GM23248 (cell line): ENCODE measurements at regions not wholly inside any gene's neighbourhood (a gene's known extent, or its start where the extent isn't known, plus 50 kb on each side); places are given as distances from the start of the nearest gene placed in this dataset.

Source experiments
- DNase-seq: peaks from one replicate; pipeline ENCODE4 v3.0.0-alpha.2; 2015
- H2AFZ ChIP-seq: fragments of 200-600 bp; sonication (generic); 2 replicates; pipeline ENCODE4 v1.6.1; 2016; ENCODE audit warnings: antibody characterized with exemption
- H3F3A ChIP-seq: fragments of 200-600 bp; sonication (generic); 2 replicates; pipeline ENCODE4 v1.6.1; 2016; ENCODE audit warnings: mild to moderate bottlenecking, antibody characterized with exemption, mixed run types; ENCODE audit not compliant: insufficient read depth
- H3K27ac ChIP-seq: fragments of 200-600 bp; sonication (generic); 2 replicates; pipeline ENCODE4 v1.5.1; 2016; ENCODE audit warnings: mild to moderate bottlenecking
- H3K27me3 ChIP-seq: fragments of 200-600 bp; sonication (generic); replicated peaks from 2 replicates; pipeline ENCODE4 v1.6.1; 2016; ENCODE audit warnings: mild to moderate bottlenecking; ENCODE audit not compliant: insufficient read depth
- H3K36me3 ChIP-seq: fragments of 200-600 bp; sonication (generic); 2 replicates; pipeline ENCODE4 v1.6.1; 2016; ENCODE audit warnings: low read depth, mild to moderate bottlenecking
- H3K4me1 ChIP-seq: fragments of 200-600 bp; sonication (generic); 2 replicates; pipeline ENCODE4 v1.6.1; 2016; ENCODE audit warnings: mild to moderate bottlenecking; ENCODE audit not compliant: insufficient read depth
- H3K4me2 ChIP-seq: fragments of 200-600 bp; sonication (generic); one replicate; pipeline ENCODE4 v1.6.1; 2016; ENCODE audit warnings: mild to moderate bottlenecking; ENCODE audit not compliant: unreplicated experiment
- H3K4me3 ChIP-seq: fragments of 200-600 bp; sonication (generic); 2 replicates; pipeline ENCODE4 v1.5.1; 2016; ENCODE audit warnings: mild to moderate bottlenecking
- H3K79me2 ChIP-seq: fragments of 200-600 bp; sonication (generic); 2 replicates; pipeline ENCODE4 v1.6.1; 2016; ENCODE audit warnings: mild to moderate bottlenecking; ENCODE audit not compliant: insufficient read depth
- H3K9ac ChIP-seq: fragments of 200-600 bp; sonication (generic); 2 replicates; pipeline ENCODE4 v1.6.1; 2016; ENCODE audit warnings: mild to moderate bottlenecking
- H3K9me2 ChIP-seq: fragments of 200-600 bp; sonication (generic); 2 replicates; pipeline ENCODE4 v1.6.1; 2016; ENCODE audit warnings: mixed run types, mild to moderate bottlenecking, moderate library complexity; ENCODE audit not compliant: insufficient read depth
- H3K9me3 ChIP-seq: fragments of 200-600 bp; sonication (generic); one replicate; pipeline ENCODE4 v1.6.1; 2017; ENCODE audit warnings: low read depth
- H4K20me1 ChIP-seq: fragments of 200-600 bp; sonication (generic); 2 replicates; pipeline ENCODE4 v1.6.0; 2016; ENCODE audit not compliant: insufficient read depth
- EZH2 ChIP-seq: fragments of 200-600 bp; sonication (generic); IDR thresholded peaks from 2 replicates; pipeline ENCODE4 v1.6.1; 2018; ENCODE audit warnings: antibody characterized with exemption, mild to moderate bottlenecking; ENCODE audit not compliant: insufficient read depth, poor library complexity, severe bottlenecking
- EZH2phosphoT487 ChIP-seq: fragments of 200-600 bp; sonication (generic); IDR thresholded peaks from 2 replicates; pipeline ENCODE4 v1.6.1; 2018; ENCODE audit warnings: antibody characterized with exemption, moderate library complexity, mild to moderate bottlenecking, low read depth; ENCODE audit not compliant: insufficient read depth
- whole genome bisulfite sequencing, 2 experiments: methylation state at CpG; one replicate each; pipeline ENCODE4 v1.1.6; 2015 to 2017; ENCODE audit warnings: low lambda C conversion rate in 2 of 2, low coverage in 1 of 2; ENCODE audit errors: missing lambda C conversion rate in 2 of 2; 5-methylcytosine and 5-hydroxymethylcytosine counted together
- in situ Hi-C: fragments of 300-500 bp; cut with MboI; formaldehyde crosslinking; loops from 2 replicates; pipeline ENCODE4 v1.15.0; 2020

DNA sequence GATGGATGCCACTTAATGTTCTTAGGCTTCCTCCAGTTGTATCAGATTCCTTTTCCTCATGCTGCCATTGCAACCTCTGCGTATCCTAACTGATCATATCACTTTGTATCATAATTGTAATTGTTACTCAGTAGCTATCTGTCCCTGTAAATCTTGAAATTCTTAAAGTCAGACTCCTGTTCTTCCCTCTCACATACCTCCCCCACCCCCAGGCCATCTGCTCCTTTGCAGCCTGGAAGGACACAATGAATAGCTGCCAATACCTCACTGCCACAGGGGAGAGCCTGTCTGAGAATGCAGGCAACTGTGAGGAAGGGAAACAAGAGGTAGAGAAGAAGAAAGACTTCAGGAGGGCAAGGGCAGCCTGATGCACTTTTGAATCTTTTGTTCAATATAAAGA, 228.5 kb downstream of the ENC1 start:
- no peaks in the 10 kb centered on the region for H3K9me3 ChIP-seq
- no peak overlapping the region for H3K9ac ChIP-seq
- in situ Hi-C loops, result no loop called here
- H3K79me2 ChIP-seq, result no peaks in the 10 kb centered on the region
- H3K4me1 ChIP-seq, result no peaks in the 10 kb centered on the region
- H3K4me2 ChIP-seq, result no peak overlapping the region
- H4K20me1 ChIP-seq, result no peaks in the 10 kb centered on the region
- no peak for DNase-seq
- no peaks in the 10 kb centered on the region for H3K36me3 ChIP-seq
- H3F3A ChIP-seq, result no peaks in the 10 kb centered on the region
- no peaks in the 10 kb centered on the region for H3K27me3 ChIP-seq
- 0% methylated on average over 1 of the region's 1 CpG for WGBS, 2 experiments
- no peak for TF ChIP-seq EZH2phosphoT487
- no peak for TF ChIP-seq EZH2
- no peak overlapping the region for H3K27ac ChIP-seq
- H2AFZ ChIP-seq, result no peak overlapping the region
- no peak overlapping the region for H3K4me3 ChIP-seq
- H3K9me2 ChIP-seq, result no peaks in the 10 kb centered on the region

DNA sequence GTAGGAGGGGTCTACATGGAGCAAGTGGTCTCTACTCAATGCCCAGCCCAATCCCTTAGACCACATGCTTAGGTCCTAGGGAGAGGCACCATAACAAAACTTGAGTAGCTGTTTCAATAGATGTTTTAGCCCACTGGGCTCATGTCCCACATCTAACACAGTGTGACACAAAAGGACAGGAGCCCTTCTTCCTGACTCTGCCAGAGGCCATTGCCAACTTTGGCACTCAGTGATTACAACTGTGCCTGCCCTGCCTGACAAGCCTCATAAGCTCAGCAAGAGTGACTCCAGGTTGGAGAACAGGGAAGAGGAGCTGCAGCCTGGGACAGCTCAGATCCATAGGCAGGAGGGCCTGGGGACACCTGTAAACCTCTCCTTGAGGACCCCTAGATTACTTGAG, 230.8 kb downstream of the ENC1 start:
- H2AFZ ChIP-seq, result no peak overlapping the region
- H3K4me2 ChIP-seq, result no peak overlapping the region
- no peak overlapping the region for H3K4me3 ChIP-seq
- H3K36me3 ChIP-seq, result no peaks in the 10 kb centered on the region
- H4K20me1 ChIP-seq, result no peaks in the 10 kb centered on the region
- no peak for DNase-seq
- no peaks in the 10 kb centered on the region for H3K27me3 ChIP-seq
- no peaks in the 10 kb centered on the region for H3K9me2 ChIP-seq
- in situ Hi-C loops, result no loop called here
- H3K4me1 ChIP-seq, result no peaks in the 10 kb centered on the region
- H3K9me3 ChIP-seq, result no peaks in the 10 kb centered on the region
- no peaks in the 10 kb centered on the region for H3F3A ChIP-seq
- no peak overlapping the region for H3K9ac ChIP-seq
- no peaks in the 10 kb centered on the region for H3K79me2 ChIP-seq
- no peak overlapping the region for H3K27ac ChIP-seq
- TF ChIP-seq EZH2 (no peak), EZH2phosphoT487 (no peak)

DNA sequence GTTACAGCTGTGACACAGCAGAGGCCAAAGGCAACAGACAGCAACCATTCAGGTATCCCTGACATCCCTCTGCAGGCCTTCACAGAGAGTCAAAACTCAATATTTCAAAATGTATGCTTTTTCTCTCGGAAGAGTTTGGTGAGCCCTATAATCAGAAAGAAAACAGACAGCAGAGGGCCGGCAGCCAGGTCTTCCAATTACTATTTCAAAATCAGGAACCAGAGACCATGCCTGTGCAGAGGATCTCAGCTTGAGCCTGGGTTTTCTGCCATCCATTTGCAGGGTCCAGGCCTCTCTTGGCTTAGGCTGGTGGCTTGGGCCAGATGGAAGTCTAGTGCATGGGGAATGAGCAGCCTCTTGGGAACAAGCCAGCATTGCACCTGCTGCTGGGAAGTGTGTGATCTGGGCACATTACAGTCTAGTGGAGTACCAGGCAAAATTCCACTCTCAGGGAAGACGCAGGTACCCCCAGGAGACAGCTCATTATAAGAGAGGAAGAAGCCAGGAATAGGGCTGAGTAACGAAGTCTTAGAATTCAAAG, 231.3 kb downstream of the ENC1 start:
- Histone ChIP-seq H3K79me2 (no peaks in the 10 kb centered on the region), H3K27ac (no peak overlapping the region), H3K4me3 (no peak overlapping the region), H3K9me2 (no peaks in the 10 kb centered on the region), H3K36me3 (no peaks in the 10 kb centered on the region), H3F3A (no peaks in the 10 kb centered on the region), H2AFZ (no peak overlapping the region), H3K4me2 (no peak overlapping the region), H3K27me3 (no peaks in the 10 kb centered on the region), H3K4me1 (no peaks in the 10 kb centered on the region), H4K20me1 (no peaks in the 10 kb centered on the region), H3K9me3 (no peaks in the 10 kb centered on the region), H3K9ac (no peak overlapping the region)
- DNase-seq, result no peak
- TF ChIP-seq EZH2phosphoT487, result no peak
- TF ChIP-seq EZH2, result no peak
- in situ Hi-C loops, result no loop called here
- 77 to 83% methylated on average over 4 of the region's 4 CpGs for WGBS, 2 experiments

DNA sequence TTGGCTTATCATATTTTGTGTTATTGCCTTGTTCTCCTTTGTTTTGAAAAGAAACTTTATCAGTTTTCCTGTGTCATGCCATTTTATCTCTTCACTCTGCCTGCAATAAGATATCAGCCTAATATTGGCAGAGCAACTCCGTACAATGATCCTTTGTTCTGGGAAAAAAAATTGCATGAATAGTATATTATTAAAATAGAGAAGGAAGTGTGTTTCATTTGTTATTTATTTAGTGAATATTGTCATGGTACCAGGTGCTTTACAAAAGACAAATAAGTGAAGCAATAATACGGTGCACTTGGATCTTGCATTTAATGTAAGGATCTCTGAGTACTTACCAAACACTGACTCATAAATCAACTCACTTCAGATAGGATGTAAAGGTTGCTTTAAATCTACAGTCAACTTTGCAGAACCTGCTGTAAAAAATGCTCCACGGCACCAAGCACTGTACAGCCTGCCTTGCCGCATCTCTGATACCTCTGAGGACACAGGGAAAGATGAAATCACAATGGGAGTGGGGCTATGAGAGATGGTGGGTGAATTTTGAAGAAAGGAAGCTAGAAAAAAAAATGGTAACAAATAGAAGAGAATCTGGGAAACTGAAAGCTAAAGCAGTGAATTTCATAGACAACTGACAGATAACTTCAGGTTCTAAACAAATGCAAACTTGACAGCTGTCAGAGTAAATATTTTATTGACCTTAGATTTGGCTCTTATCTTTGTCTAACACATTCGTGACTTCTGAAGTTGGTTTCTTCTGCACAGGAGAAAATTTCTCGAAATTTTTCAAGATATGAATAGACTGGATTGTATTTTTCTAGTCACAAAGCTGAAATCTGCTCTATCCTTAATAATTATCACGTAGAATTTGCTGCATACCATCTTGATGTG, 232.1 kb downstream of the ENC1 start:
- H3K27me3 ChIP-seq, result no peaks in the 10 kb centered on the region
- H3K27ac ChIP-seq, result no peak overlapping the region
- no peaks in the 10 kb centered on the region for H3K9me3 ChIP-seq
- H3K9ac ChIP-seq, result no peak overlapping the region
- H3K4me3 ChIP-seq, result no peak overlapping the region
- DNase-seq, result no peak
- no peak overlapping the region for H3K4me2 ChIP-seq
- no peaks in the 10 kb centered on the region for H4K20me1 ChIP-seq
- H3K4me1 ChIP-seq, result no peaks in the 10 kb centered on the region
- no peak for TF ChIP-seq EZH2
- H2AFZ ChIP-seq, result no peak overlapping the region
- in situ Hi-C loops, result no loop called here
- no peaks in the 10 kb centered on the region for H3K79me2 ChIP-seq
- no peaks in the 10 kb centered on the region for H3K36me3 ChIP-seq
- H3F3A ChIP-seq, result no peaks in the 10 kb centered on the region
- no peaks in the 10 kb centered on the region for H3K9me2 ChIP-seq
- 74 to 78% methylated on average over 7 of the region's 7 CpGs for WGBS, 2 experiments
